GM12874 (cell line): ENCODE measurements at regions not wholly inside any gene's neighbourhood (a gene's known extent, or its start where the extent isn't known, plus 50 kb on each side); places are given as distances from the start of the nearest gene placed in this dataset.

Experiments
- CTCF ChIP-seq: IDR thresholded peaks from 2 replicates; pipeline ENCODE4 v1.5.1; 2011; ENCODE audit warnings: low read depth, mild to moderate bottlenecking, control low read depth, low read length, moderate library complexity; ENCODE audit not compliant: insufficient read depth

GRCh38 chr1:217273866-217274265, 357.0 kb downstream of the GPATCH2 start:
- no peak for TF ChIP-seq CTCF

- TF ChIP-seq CTCF = no peak
Observed at GRCh38 chr1:217272385-217272784, 358.5 kb downstream of the GPATCH2 start.

- no peak for TF ChIP-seq CTCF
Observed at GRCh38 chr1:217270101-217270500, 360.8 kb downstream of the GPATCH2 start.

GRCh38 chr1:217268058-217268457, 362.8 kb downstream of the GPATCH2 start:
- TF ChIP-seq CTCF = no peak

GRCh38 chr1:217261636-217262035, 369.3 kb downstream of the GPATCH2 start:
- no peak for TF ChIP-seq CTCF

GRCh38 chr1:217260676-217261075, 370.2 kb downstream of the GPATCH2 start:
- no peak for TF ChIP-seq CTCF

GRCh38 chr1:217253985-217254384, 376.9 kb downstream of the GPATCH2 start:
- no peak for TF ChIP-seq CTCF

- TF ChIP-seq CTCF = no peak
Observed at GRCh38 chr1:217253351-217253750, 377.5 kb downstream of the GPATCH2 start.
